ENCODE measurements at regions not wholly inside any gene's neighbourhood (a gene's known extent, or its start where the extent isn't known, plus 50 kb on each side); places are given as distances from the start of the nearest gene placed in this dataset.

GRCh38 chr6:134610411-134610810 lies 292.5 kb upstream of the SGK1 start:
- no peaks in the 10 kb centered on the region for H3K36me3 ChIP-seq (ENCODE audit: control insufficient read depth in 2 of 3, insufficient read depth in 3 of 3, low read length in 3 of 3)
- CTCF ChIA-PET: interaction anchor here (0.7 kb wide), 1 partner anchor 29 kb away, joined by 3 read pairs; no protein-coding TSS in a partner anchor
- no peaks in the 10 kb centered on the region for H3K27me3 ChIP-seq (ENCODE audit: control insufficient read depth in 2 of 2, insufficient read depth in 2 of 2, low read length in 2 of 2)
- peaks cover 0 to 7% (median 0%) of the 10 kb centered on the region in 5 donors for H3K27me3 Mint-ChIP-seq
- H3K9me3 ChIP-seq (ENCODE audit: control insufficient read depth in 2 of 3, low read length in 3 of 3): no peaks in the 10 kb centered on the region
- no peak overlapping the region for H3K27ac Mint-ChIP-seq
- ATAC-seq: no peak
- intact Hi-C loops (cut with micrococcal nuclease): no loop called here
- no peak for DNase-seq
- no peak overlapping the region for H3K27ac ChIP-seq (ENCODE audit: low read depth, low read length)
- H3K4me1 ChIP-seq (ENCODE audit: control insufficient read depth in 2 of 2, insufficient read depth in 2 of 2, low read length in 2 of 2): no peaks in the 10 kb centered on the region
- no peaks in the 10 kb centered on the region for H3K36me3 Mint-ChIP-seq
- POLR2A ChIA-PET: no interaction called here
- H3K9me3 Mint-ChIP-seq: peaks cover 0 to 1% (median 0%) of the 10 kb centered on the region in 11 donors
- H3K4me3 ChIP-seq (ENCODE audit: low read length): no peak overlapping the region
- H3K4me1 Mint-ChIP-seq: no peaks in the 10 kb centered on the region
- H3K4me3 Mint-ChIP-seq: no peak overlapping the region

GRCh38 chr6:134609716-134610261 lies 291.9 kb upstream of the SGK1 start:
- Histone ChIP-seq H3K27me3 (ENCODE audit: control insufficient read depth in 2 of 2, insufficient read depth in 2 of 2, low read length in 2 of 2) (no peaks in the 10 kb centered on the region), H3K4me3 (ENCODE audit: low read length) (no peak overlapping the region), H3K4me1 (ENCODE audit: control insufficient read depth in 2 of 2, insufficient read depth in 2 of 2, low read length in 2 of 2) (no peaks in the 10 kb centered on the region), H3K27ac (ENCODE audit: low read depth, low read length) (no peak overlapping the region), H3K36me3 (ENCODE audit: control insufficient read depth in 2 of 3, insufficient read depth in 3 of 3, low read length in 3 of 3) (no peaks in the 10 kb centered on the region), H3K9me3 (ENCODE audit: control insufficient read depth in 2 of 3, low read length in 3 of 3) (no peaks in the 10 kb centered on the region)
- H3K4me3 Mint-ChIP-seq: no peak overlapping the region
- H3K4me1 Mint-ChIP-seq: no peaks in the 10 kb centered on the region
- intact Hi-C loops (cut with micrococcal nuclease): no loop called here
- ChIA-PET POLR2A (no interaction called here), CTCF (interaction anchor here (0.7 kb wide), 2 partner anchors 28 to 313 kb away, joined by 3 read pairs; no protein-coding TSS in a partner anchor)
- H3K36me3 Mint-ChIP-seq: no peaks in the 10 kb centered on the region
- ATAC-seq: no peak
- DNase-seq: no peak
- peaks cover 0 to under 1% (median 0%) of the 10 kb centered on the region in 11 donors for H3K9me3 Mint-ChIP-seq
- H3K27me3 Mint-ChIP-seq: peaks cover 0 to 1% (median 0%) of the 10 kb centered on the region in 5 donors
- H3K27ac Mint-ChIP-seq: no peak overlapping the region

GRCh38 chr6:134607411-134607810 lies 289.5 kb upstream of the SGK1 start:
- no peak for ATAC-seq
- no peaks in the 10 kb centered on the region for H3K36me3 Mint-ChIP-seq
- POLR2A ChIA-PET: no interaction called here
- H3K36me3 ChIP-seq (ENCODE audit: control insufficient read depth in 2 of 3, insufficient read depth in 3 of 3, low read length in 3 of 3): no peaks in the 10 kb centered on the region
- no peak overlapping the region for H3K4me3 ChIP-seq (ENCODE audit: low read length)
- DNase-seq: no peak
- H3K27me3 Mint-ChIP-seq: no peaks in the 10 kb centered on the region
- no peak overlapping the region for H3K27ac ChIP-seq (ENCODE audit: low read depth, low read length)
- no peaks in the 10 kb centered on the region for H3K27me3 ChIP-seq (ENCODE audit: control insufficient read depth in 2 of 2, insufficient read depth in 2 of 2, low read length in 2 of 2)
- H3K9me3 Mint-ChIP-seq: no peaks in the 10 kb centered on the region
- intact Hi-C loops (cut with micrococcal nuclease): no loop called here
- CTCF ChIA-PET: no interaction called here
- no peak overlapping the region for H3K4me3 Mint-ChIP-seq
- H3K4me1 ChIP-seq (ENCODE audit: control insufficient read depth in 2 of 2, insufficient read depth in 2 of 2, low read length in 2 of 2): no peaks in the 10 kb centered on the region
- no peak overlapping the region for H3K27ac Mint-ChIP-seq
- H3K9me3 ChIP-seq (ENCODE audit: control insufficient read depth in 2 of 3, low read length in 3 of 3): no peaks in the 10 kb centered on the region
- H3K4me1 Mint-ChIP-seq: no peaks in the 10 kb centered on the region

- Mint-ChIP-seq H3K36me3 (peaks cover 0 to 5% (median 4%) of the 10 kb centered on the region in 5 donors), H3K4me3 (no peak overlapping the region), H3K27me3 (peaks cover 0 to 14% (median 0%) of the 10 kb centered on the region in 5 donors), H3K4me1 (no peaks in the 10 kb centered on the region), H3K9me3 (peaks cover 0 to 19% (median 5%) of the 10 kb centered on the region in 11 donors), H3K27ac (no peak overlapping the region)
- no peaks in the 10 kb centered on the region for H3K27me3 ChIP-seq (ENCODE audit: control insufficient read depth in 2 of 2, insufficient read depth in 2 of 2, low read length in 2 of 2)
- CTCF ChIA-PET: no interaction called here
- H3K4me3 ChIP-seq (ENCODE audit: low read length): no peak overlapping the region
- H3K4me1 ChIP-seq (ENCODE audit: control insufficient read depth in 2 of 2, insufficient read depth in 2 of 2, low read length in 2 of 2): no peaks in the 10 kb centered on the region
- POLR2A ChIA-PET: no interaction called here
- DNase-seq (no peak), ATAC-seq (no peak)
- no peaks in the 10 kb centered on the region for H3K36me3 ChIP-seq (ENCODE audit: control insufficient read depth in 2 of 3, insufficient read depth in 3 of 3, low read length in 3 of 3)
- no peak overlapping the region for H3K27ac ChIP-seq (ENCODE audit: low read depth, low read length)
- intact Hi-C loops (cut with micrococcal nuclease): no loop called here
- peaks cover 0 to 4% (median 0%) of the 10 kb centered on the region in 3 experiments for H3K9me3 ChIP-seq (ENCODE audit: control insufficient read depth in 2 of 3, low read length in 3 of 3)
These were observed 287.1 kb upstream of the SGK1 start for GRCh38 chr6:134605034-134605433.

- Histone ChIP-seq H3K4me3 (ENCODE audit: low read length) (no peak overlapping the region), H3K27me3 (ENCODE audit: control insufficient read depth in 2 of 2, insufficient read depth in 2 of 2, low read length in 2 of 2) (no peaks in the 10 kb centered on the region), H3K9me3 (ENCODE audit: control insufficient read depth in 2 of 3, low read length in 3 of 3) (peaks cover 0 to 4% (median 0%) of the 10 kb centered on the region in 3 experiments), H3K4me1 (ENCODE audit: control insufficient read depth in 2 of 2, insufficient read depth in 2 of 2, low read length in 2 of 2) (no peaks in the 10 kb centered on the region), H3K27ac (ENCODE audit: low read depth, low read length) (no peak overlapping the region), H3K36me3 (ENCODE audit: control insufficient read depth in 2 of 3, insufficient read depth in 3 of 3, low read length in 3 of 3) (no peaks in the 10 kb centered on the region)
- peak overlapping the region in 1 of 9 donors; percentile 58 for H3K27ac Mint-ChIP-seq
- ChIA-PET CTCF (no interaction called here), POLR2A (no interaction called here)
- H3K4me3 Mint-ChIP-seq: no peak overlapping the region
- peaks cover 0 to 5% (median 4%) of the 10 kb centered on the region in 5 donors for H3K36me3 Mint-ChIP-seq
- H3K9me3 Mint-ChIP-seq: peaks cover 0 to 19% (median 5%) of the 10 kb centered on the region in 11 donors
- no peaks in the 10 kb centered on the region for H3K4me1 Mint-ChIP-seq
- intact Hi-C loops (cut with micrococcal nuclease): no loop called here
- ATAC-seq (no peak), DNase-seq (no peak)
- peaks cover 0 to 14% (median 0%) of the 10 kb centered on the region in 5 donors for H3K27me3 Mint-ChIP-seq
These were observed 286.2 kb upstream of the SGK1 start for GRCh38 chr6:134604014-134604676.

- H3K27ac ChIP-seq (ENCODE audit: low read depth, low read length): no peak overlapping the region
- DNase-seq (no peak), ATAC-seq (no peak)
- no peak overlapping the region for H3K4me3 Mint-ChIP-seq
- peaks cover 0 to 5% (median 4%) of the 10 kb centered on the region in 5 donors for H3K36me3 Mint-ChIP-seq
- peaks cover 0 to 4% (median 0%) of the 10 kb centered on the region in 3 experiments for H3K9me3 ChIP-seq (ENCODE audit: control insufficient read depth in 2 of 3, low read length in 3 of 3)
- H3K27ac Mint-ChIP-seq: peak overlapping the region in 1 of 9 donors; percentile 58
- no peaks in the 10 kb centered on the region for H3K36me3 ChIP-seq (ENCODE audit: control insufficient read depth in 2 of 3, insufficient read depth in 3 of 3, low read length in 3 of 3)
- peaks cover 0 to 14% (median 0%) of the 10 kb centered on the region in 5 donors for H3K27me3 Mint-ChIP-seq
- no peak overlapping the region for H3K4me3 ChIP-seq (ENCODE audit: low read length)
- H3K9me3 Mint-ChIP-seq: peaks cover 0 to 19% (median 5%) of the 10 kb centered on the region in 11 donors
- CTCF ChIA-PET: no interaction called here
- H3K4me1 ChIP-seq (ENCODE audit: control insufficient read depth in 2 of 2, insufficient read depth in 2 of 2, low read length in 2 of 2): no peaks in the 10 kb centered on the region
- no peaks in the 10 kb centered on the region for H3K4me1 Mint-ChIP-seq
- POLR2A ChIA-PET: no interaction called here
- H3K27me3 ChIP-seq (ENCODE audit: control insufficient read depth in 2 of 2, insufficient read depth in 2 of 2, low read length in 2 of 2): no peaks in the 10 kb centered on the region
- intact Hi-C loops (cut with micrococcal nuclease): no loop called here
These were observed 285.6 kb upstream of the SGK1 start for GRCh38 chr6:134603561-134603960.

- H3K4me3 Mint-ChIP-seq: no peak overlapping the region
- ATAC-seq: no peak
These were observed 284.2 kb upstream of the SGK1 start for GRCh38 chr6:134602123-134602522.

More at GRCh38 chr6:134602123-134602522, 284.2 kb upstream of the SGK1 start:
- CTCF ChIA-PET: interaction anchor here (0.6 kb wide), 1 partner anchor 473 kb away, joined by 4 read pairs; no protein-coding TSS in a partner anchor
- no peaks in the 10 kb centered on the region for H3K4me1 Mint-ChIP-seq
- Histone ChIP-seq H3K4me1 (ENCODE audit: control insufficient read depth in 2 of 2, insufficient read depth in 2 of 2, low read length in 2 of 2) (no peaks in the 10 kb centered on the region), H3K27ac (ENCODE audit: low read depth, low read length) (no peak overlapping the region), H3K36me3 (ENCODE audit: control insufficient read depth in 2 of 3, insufficient read depth in 3 of 3, low read length in 3 of 3) (no peaks in the 10 kb centered on the region), H3K9me3 (ENCODE audit: control insufficient read depth in 2 of 3, low read length in 3 of 3) (peaks cover 0 to 4% (median 0%) of the 10 kb centered on the region in 3 experiments), H3K4me3 (ENCODE audit: low read length) (no peak overlapping the region), H3K27me3 (ENCODE audit: control insufficient read depth in 2 of 2, insufficient read depth in 2 of 2, low read length in 2 of 2) (no peaks in the 10 kb centered on the region)
- intact Hi-C loops (cut with micrococcal nuclease): no loop called here
- no peak for DNase-seq
- H3K36me3 Mint-ChIP-seq: peaks cover 0 to 5% (median 4%) of the 10 kb centered on the region in 5 donors
- no peak overlapping the region for H3K27ac Mint-ChIP-seq
- peaks cover 0 to 18% (median 0%) of the 10 kb centered on the region in 5 donors for H3K27me3 Mint-ChIP-seq
- peaks cover 0 to 19% (median 5%) of the 10 kb centered on the region in 11 donors for H3K9me3 Mint-ChIP-seq
- POLR2A ChIA-PET: no interaction called here
